IMR-90 (cell line): ENCODE measurements at regions not wholly inside any gene's neighbourhood (a gene's known extent, or its start where the extent isn't known, plus 50 kb on each side); places are given as distances from the start of the nearest gene placed in this dataset.

ENCODE experiments used
- ATAC-seq: fragments of 200-7000 bp; cut with Tn5 transposase; 2 replicates; pipeline ENCODE4 v1.9.1; 2020; ENCODE audit warnings: low read depth, mild to moderate bottlenecking, moderate library complexity
- BruUV-seq: library from RNA; stranded (reverse); fragments of 400-500 nt; replicated peaks from 2 replicates; lab custom pipeline; 2021; lab: Mats Ljungman, UMichigan
- CTCF ChIA-PET: fragments of 300-600 bp; formaldehyde crosslinking; extraction: SDS; loops from one replicate; lab custom pipeline; 2021; ENCODE audit warnings: antibody characterized with exemption; lab: Yijun Ruan, JAX
- POLR2A ChIA-PET: fragments of 300-600 bp; sonication (Branson Sonifier 250); formaldehyde crosslinking; loops from one replicate; lab custom pipeline; 2022; ENCODE audit warnings: antibody characterized with exemption; ENCODE audit not compliant: unreplicated experiment; lab: Charles Lee
- DNase-seq: peaks from one replicate; pipeline ENCODE4 v3.0.0; 2013
- H2AFZ ChIP-seq: replicated peaks from 2 replicates; pipeline ENCODE3; 2013; ENCODE audit warnings: low read length, mild to moderate bottlenecking; ENCODE audit not compliant: poor library complexity
- H2AK5ac ChIP-seq: 2 replicates; pipeline ENCODE4 v1.6.1; 2013; ENCODE audit warnings: low read depth, low read length, inconsistent platforms
- H2AK9ac ChIP-seq: replicated peaks from 2 replicates; pipeline ENCODE3; 2013; ENCODE audit warnings: mild to moderate bottlenecking, low read depth, low read length, moderate library complexity; ENCODE audit not compliant: poor library complexity
- H2BK120ac ChIP-seq: 2 replicates; pipeline ENCODE4 v1.6.1; 2013; ENCODE audit warnings: low read depth, low read length, inconsistent platforms
- H2BK15ac ChIP-seq: 3 replicates; pipeline ENCODE4 v1.6.1; 2013; ENCODE audit warnings: low read depth, low read length, inconsistent platforms
- H2BK20ac ChIP-seq: 2 replicates; pipeline ENCODE4 v1.6.1; 2013; ENCODE audit warnings: low read depth, mild to moderate bottlenecking, inconsistent platforms, low read length, moderate library complexity
- H2BK5ac ChIP-seq: 2 replicates; pipeline ENCODE4 v1.6.1; 2013; ENCODE audit warnings: mild to moderate bottlenecking, low read depth, low read length, inconsistent platforms; ENCODE audit not compliant: poor library complexity, severe bottlenecking
- H3K14ac ChIP-seq: replicated peaks from 2 replicates; pipeline ENCODE4 v1.6.1; 2013; ENCODE audit warnings: low read depth, low read length, inconsistent platforms
- H3K18ac ChIP-seq: 2 replicates; pipeline ENCODE4 v1.6.1; 2013; ENCODE audit warnings: low read depth, low read length, control low read depth
- H3K23ac ChIP-seq: 2 replicates; pipeline ENCODE4 v1.6.1; 2013; ENCODE audit warnings: low read depth, low read length, inconsistent platforms
- H3K27ac ChIP-seq: 2 replicates; pipeline ENCODE4 v1.5.1; 2013; ENCODE audit warnings: mild to moderate bottlenecking, control low read depth, low read length; ENCODE audit not compliant: insufficient read depth
- H3K27me3 ChIP-seq: 2 replicates; pipeline ENCODE4 v1.6.1; 2013; ENCODE audit warnings: low read length; ENCODE audit not compliant: control insufficient read depth, insufficient read depth
- H3K36me3 ChIP-seq: 2 replicates; pipeline ENCODE4 v1.6.1; 2013; ENCODE audit warnings: low read length, mixed read lengths; ENCODE audit not compliant: control insufficient read depth, insufficient read depth
- H3K4ac ChIP-seq: 2 replicates; pipeline ENCODE4 v1.6.1; 2013; ENCODE audit warnings: low read depth, low read length, inconsistent platforms
- H3K4me1 ChIP-seq: 2 replicates; pipeline ENCODE4 v1.6.1; 2013; ENCODE audit warnings: low read length, mixed read lengths; ENCODE audit not compliant: control insufficient read depth, insufficient read depth
- H3K4me2 ChIP-seq: 2 replicates; pipeline ENCODE4 v1.6.1; 2013; ENCODE audit warnings: low read depth, mild to moderate bottlenecking, control low read depth, low read length, moderate library complexity
- H3K4me3 ChIP-seq: 2 replicates; pipeline ENCODE4 v1.5.1; 2013; ENCODE audit warnings: low read depth, mild to moderate bottlenecking, control low read depth, low read length, moderate library complexity; ENCODE audit not compliant: insufficient read depth
- H3K56ac ChIP-seq: 2 replicates; pipeline ENCODE4 v1.6.1; 2013; ENCODE audit warnings: low read length, inconsistent platforms; ENCODE audit not compliant: insufficient read depth; ENCODE audit errors: extremely low read depth
- H3K79me1 ChIP-seq, 2 experiments: 2 replicates each; pipeline ENCODE4 v1.6.1; 2013; ENCODE audit warnings: low read length in 2 of 2, inconsistent platforms in 1 of 2, low read depth in 1 of 2
- H3K9ac ChIP-seq: 2 replicates; pipeline ENCODE4 v1.6.1; 2013; ENCODE audit warnings: low read depth, low read length, control low read depth
- H3K9me1 ChIP-seq: 2 replicates; pipeline ENCODE4 v1.6.1; 2013; ENCODE audit warnings: low read length, inconsistent platforms; ENCODE audit not compliant: insufficient read depth
- H3K9me3 ChIP-seq: 2 replicates; pipeline ENCODE4 v1.6.1; 2013; ENCODE audit warnings: low read length; ENCODE audit not compliant: control insufficient read depth, insufficient read depth
- H4K20me1 ChIP-seq: 2 replicates; pipeline ENCODE4 v1.6.1; 2013; ENCODE audit warnings: low read length, inconsistent platforms; ENCODE audit not compliant: insufficient read depth
- H4K5ac ChIP-seq: 2 replicates; pipeline ENCODE4 v1.6.1; 2013; ENCODE audit warnings: mild to moderate bottlenecking, low read depth, low read length, control low read depth
- H4K8ac ChIP-seq, 2 experiments: 2 replicates each; pipeline ENCODE4 v1.6.1; 2013; ENCODE audit warnings: low read depth in 2 of 2, low read length in 2 of 2, control low read depth in 1 of 2, inconsistent platforms in 1 of 2
- H4K91ac ChIP-seq: 2 replicates; pipeline ENCODE4 v1.6.1; 2013; ENCODE audit warnings: low read depth, low read length, inconsistent platforms; ENCODE audit not compliant: insufficient read depth
- BHLHE40 ChIP-seq: fragments of 150-350 bp; IDR thresholded peaks from 2 replicates; pipeline ENCODE4 v1.6.1; 2016; ENCODE audit warnings: mild to moderate bottlenecking, low read depth, low read length
- CEBPB ChIP-seq: IDR thresholded peaks from 2 replicates; pipeline ENCODE4 v1.6.1; 2012; ENCODE audit warnings: low read depth, low read length, improper control_type of control experiment
- CHD1 ChIP-seq: IDR thresholded peaks from 2 replicates; pipeline ENCODE4 v1.6.1; 2012; ENCODE audit warnings: low read depth, low read length, improper control_type of control experiment
- FOS ChIP-seq: fragments of 150-350 bp; IDR thresholded peaks from 2 replicates; pipeline ENCODE4 v1.6.1; 2016; ENCODE audit warnings: low read depth, low read length
- MAZ ChIP-seq: IDR thresholded peaks from 2 replicates; pipeline ENCODE4 v1.6.1; 2012; ENCODE audit warnings: low read depth, mild to moderate bottlenecking, low read length, improper control_type of control experiment, moderate library complexity, borderline replicate concordance
- MXI1 ChIP-seq: IDR thresholded peaks from 2 replicates; pipeline ENCODE4 v1.6.1; 2012; ENCODE audit warnings: low read depth, mild to moderate bottlenecking, low read length, moderate library complexity, borderline replicate concordance
- NFE2L2 ChIP-seq: fragments of 150-350 bp; IDR thresholded peaks from 2 replicates; pipeline ENCODE4 v1.6.1; 2016; ENCODE audit warnings: low read depth, mild to moderate bottlenecking, low read length
- RCOR1 ChIP-seq: IDR thresholded peaks from 2 replicates; pipeline ENCODE4 v1.6.1; 2012; ENCODE audit warnings: mild to moderate bottlenecking, low read length, improper control_type of control experiment; ENCODE audit not compliant: insufficient replicate concordance
- RFX5 ChIP-seq: IDR thresholded peaks from 2 replicates; pipeline ENCODE4 v1.8.0; 2012; ENCODE audit warnings: low read depth, mild to moderate bottlenecking, low read length, moderate library complexity
- SMC3 ChIP-seq: fragments of 150-350 bp; IDR thresholded peaks from 2 replicates; pipeline ENCODE4 v1.6.1; 2016; ENCODE audit warnings: low read depth, mild to moderate bottlenecking, antibody characterized with exemption, low read length, moderate library complexity
- WGBS, 2 experiments: methylation state at CpG; one replicate each; pipeline versions ENCODE4 v1.1.5 to v1.1.7; 2013; ENCODE audit warnings: missing lambda C conversion rate in 2 of 2; ENCODE audit not compliant: insufficient read length in 1 of 2; ENCODE audit errors: extremely low coverage in 2 of 2; 5-methylcytosine and 5-hydroxymethylcytosine counted together
- dilution Hi-C: fragments of 300-500 bp; cut with HindIII; formaldehyde crosslinking; loops from one replicate; pipeline ENCODE4 v1.14.3; 2018; ENCODE audit warnings: low sequenced_read_pairs; ENCODE audit not compliant: unreplicated experiment
- in situ Hi-C: fragments of 300-500 bp; cut with MboI; formaldehyde crosslinking; loops from 3 replicates; pipeline ENCODE4 v1.14.3; 2019; ENCODE audit warnings: low sequenced_read_pairs, inconsistent platforms, mixed read lengths
- intact Hi-C: fragments of 100-400 bp; cut with micrococcal nuclease; formaldehyde crosslinking; loops from 2 replicates; pipeline ENCODE4 v1.10.0; 2022
- TF ChIP-seq, protein P1 (sequence below): fragments of 150-350 bp; IDR thresholded peaks from 2 replicates; pipeline ENCODE4 v1.6.1; 2017; ENCODE audit warnings: mild to moderate bottlenecking, antibody characterized with exemption, low read length, low read depth
- TF ChIP-seq, protein P2 (sequence below): conservative IDR thresholded peaks from 2 replicates; pipeline ENCODE4 v1.5.1; 2012; ENCODE audit warnings: mild to moderate bottlenecking, low read depth, low read length, improper control_type of control experiment

DNA sequence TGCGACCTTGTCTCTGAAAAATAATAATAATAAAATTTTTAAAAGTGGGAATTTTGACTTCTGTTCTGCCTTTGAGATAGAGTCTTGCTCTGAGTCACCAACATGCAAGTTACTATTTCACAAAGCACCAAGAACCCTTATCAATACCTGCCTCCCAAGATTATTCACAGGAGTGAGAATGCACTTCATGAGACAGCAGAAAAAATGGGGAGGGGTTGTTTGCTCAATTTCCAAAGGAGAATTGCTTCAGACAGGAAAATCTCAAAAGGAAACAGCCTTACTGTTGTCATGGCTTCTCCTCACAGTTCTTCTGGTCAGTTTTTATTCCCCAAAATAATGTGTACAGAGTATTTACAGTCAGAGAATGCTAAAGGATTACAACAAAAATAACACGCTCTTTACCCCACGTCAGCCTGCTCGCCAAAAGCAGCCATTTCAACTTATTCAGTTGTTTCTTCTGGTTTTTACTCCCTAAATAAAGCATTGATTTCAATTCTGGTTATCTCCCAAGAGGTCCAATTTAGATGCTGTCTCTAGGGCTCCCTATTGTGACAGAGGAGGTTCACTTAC lies 89.0 kb downstream of the PPCDC start:
- Histone ChIP-seq H2AK5ac (no peak overlapping the region), H3K4me1 (peaks cover 9% of the 10 kb centered on the region), H2AK9ac (no peak overlapping the region), H4K91ac (no peak overlapping the region), H3K9ac (no peak overlapping the region), H2BK15ac (no peak overlapping the region), H3K4me2 (no peak overlapping the region), H2BK5ac (no peak overlapping the region), H3K18ac (no peak overlapping the region), H3K36me3 (no peaks in the 10 kb centered on the region), H3K27ac (no peak overlapping the region), H3K4ac (no peak overlapping the region), H3K79me1 (no peaks in the 10 kb centered on the region), H3K27me3 (peaks cover 10% of the 10 kb centered on the region), H3K4me3 (no peak overlapping the region), H4K8ac (no peak overlapping the region), H4K20me1 (peaks cover 6% of the 10 kb centered on the region), H3K14ac (no peak overlapping the region), H3K56ac (no peak overlapping the region), H2AFZ (no peak overlapping the region), H3K23ac (no peak overlapping the region), H2BK120ac (no peak overlapping the region), H3K9me1 (peaks cover 10% of the 10 kb centered on the region), H4K5ac (no peak overlapping the region), H3K9me3 (no peaks in the 10 kb centered on the region), H2BK20ac (no peak overlapping the region)
- no peak for DNase-seq
- POLR2A ChIA-PET, result no interaction called here
- TF ChIP-seq MAZ (no peak), CEBPB (no peak), CHD1 (no peak), MXI1 (no peak), FOS (no peak), SMC3 (no peak), NFE2L2 (no peak), RFX5 (no peak), BHLHE40 (no peak), RCOR1 (no peak)
- TF ChIP-seq, protein P1, sequence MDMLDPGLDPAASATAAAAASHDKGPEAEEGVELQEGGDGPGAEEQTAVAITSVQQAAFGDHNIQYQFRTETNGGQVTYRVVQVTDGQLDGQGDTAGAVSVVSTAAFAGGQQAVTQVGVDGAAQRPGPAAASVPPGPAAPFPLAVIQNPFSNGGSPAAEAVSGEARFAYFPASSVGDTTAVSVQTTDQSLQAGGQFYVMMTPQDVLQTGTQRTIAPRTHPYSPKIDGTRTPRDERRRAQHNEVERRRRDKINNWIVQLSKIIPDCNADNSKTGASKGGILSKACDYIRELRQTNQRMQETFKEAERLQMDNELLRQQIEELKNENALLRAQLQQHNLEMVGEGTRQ, result no peak
- TF ChIP-seq, protein P2, sequence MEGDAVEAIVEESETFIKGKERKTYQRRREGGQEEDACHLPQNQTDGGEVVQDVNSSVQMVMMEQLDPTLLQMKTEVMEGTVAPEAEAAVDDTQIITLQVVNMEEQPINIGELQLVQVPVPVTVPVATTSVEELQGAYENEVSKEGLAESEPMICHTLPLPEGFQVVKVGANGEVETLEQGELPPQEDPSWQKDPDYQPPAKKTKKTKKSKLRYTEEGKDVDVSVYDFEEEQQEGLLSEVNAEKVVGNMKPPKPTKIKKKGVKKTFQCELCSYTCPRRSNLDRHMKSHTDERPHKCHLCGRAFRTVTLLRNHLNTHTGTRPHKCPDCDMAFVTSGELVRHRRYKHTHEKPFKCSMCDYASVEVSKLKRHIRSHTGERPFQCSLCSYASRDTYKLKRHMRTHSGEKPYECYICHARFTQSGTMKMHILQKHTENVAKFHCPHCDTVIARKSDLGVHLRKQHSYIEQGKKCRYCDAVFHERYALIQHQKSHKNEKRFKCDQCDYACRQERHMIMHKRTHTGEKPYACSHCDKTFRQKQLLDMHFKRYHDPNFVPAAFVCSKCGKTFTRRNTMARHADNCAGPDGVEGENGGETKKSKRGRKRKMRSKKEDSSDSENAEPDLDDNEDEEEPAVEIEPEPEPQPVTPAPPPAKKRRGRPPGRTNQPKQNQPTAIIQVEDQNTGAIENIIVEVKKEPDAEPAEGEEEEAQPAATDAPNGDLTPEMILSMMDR, result no peak
- no CpG with 5 or more reads among the region's 4 CpGs for WGBS, 2 experiments
- intact Hi-C loops (no loop called here), in situ Hi-C loops (no loop called here), dilution Hi-C loops (no loop called here)
- no peak for ATAC-seq
- CTCF ChIA-PET, result no interaction called here
- BruUV-seq, result no TSS peak
